GM12891 (cell line): ENCODE measurements at regions not wholly inside any gene's neighbourhood (a gene's known extent, or its start where the extent isn't known, plus 50 kb on each side); places are given as distances from the start of the nearest gene placed in this dataset.

Experiments used
- DNase-seq: peaks from one replicate; pipeline ENCODE4 v3.0.0; 2011; ENCODE audit warnings: low spot score; ENCODE audit not compliant: insufficient read length
- FAIRE-seq: peaks from 2 replicates; lab custom pipeline; 2011; peaks lifted over from hg19 to GRCh38; lab: Jason Lieb, UNC
- PAX5 ChIP-seq: IDR thresholded peaks from 2 replicates; pipeline ENCODE4 v1.6.1; 2011; ENCODE audit warnings: low read length, moderate library complexity, mild to moderate bottlenecking; ENCODE audit not compliant: insufficient read depth, severe bottlenecking
- POLR2A ChIP-seq: IDR thresholded peaks from 2 replicates; pipeline ENCODE4 v1.6.1; 2011; ENCODE audit warnings: low read depth, low read length, control low read depth
- POLR2AphosphoS5 ChIP-seq: IDR thresholded peaks from 2 replicates; pipeline ENCODE4 v1.6.1; 2011; ENCODE audit warnings: low read depth, low read length, control low read depth
- POU2F2 ChIP-seq: IDR thresholded peaks from 2 replicates; pipeline ENCODE4 v1.6.1; 2011; ENCODE audit warnings: low read depth, mild to moderate bottlenecking, control low read depth, low read length, moderate library complexity
- SPI1 ChIP-seq: IDR thresholded peaks from 2 replicates; pipeline ENCODE4 v1.6.1; 2011; ENCODE audit warnings: low read depth, low read length, control low read depth
- TAF1 ChIP-seq: IDR thresholded peaks from 2 replicates; pipeline ENCODE4 v1.6.1; 2011; ENCODE audit warnings: low read depth, low read length, control low read depth

- FAIRE-seq = no peak
- DNase-seq = no peak
- TF ChIP-seq POLR2A (no peak), POU2F2 (no peak), TAF1 (no peak), PAX5 (no peak)
Observed at GRCh38 chr5:18807256-18808149, 1173.2 kb downstream of the TAF11L14 start.

GRCh38 chr5:18811661-18812060, 1176.3 kb downstream of the CDH18 start:
- TF ChIP-seq POLR2AphosphoS5 (no peak), POU2F2 (no peak), TAF1 (no peak), SPI1 (no peak), POLR2A (no peak), PAX5 (no peak)
- FAIRE-seq = no peak
- DNase-seq = no peak

DNA sequence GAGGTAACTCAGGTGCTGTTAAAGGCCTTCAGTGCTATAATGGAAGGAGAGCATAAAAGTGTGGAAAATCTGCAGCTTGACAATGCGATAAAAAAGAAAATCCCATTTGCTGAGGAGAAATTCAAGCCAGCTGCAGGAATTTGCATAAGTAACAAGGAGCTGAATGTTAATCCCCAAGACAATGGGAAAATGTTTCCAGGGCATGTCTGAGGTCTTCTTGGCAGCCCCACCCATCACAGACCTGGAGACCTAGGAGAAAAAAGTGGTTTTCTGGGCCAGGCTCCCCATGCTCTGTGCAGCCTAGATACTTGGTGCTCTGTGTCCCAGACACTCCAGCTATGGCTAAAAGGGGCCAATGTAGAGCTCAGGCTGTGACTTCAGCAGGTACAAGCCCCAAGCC, 1159.6 kb downstream of the CDH18 start:
- TF ChIP-seq POU2F2 (no peak), PAX5 (no peak), POLR2A (no peak), SPI1 (no peak), POLR2AphosphoS5 (no peak), TAF1 (no peak)
- FAIRE-seq = no peak
- DNase-seq = no peak

DNA sequence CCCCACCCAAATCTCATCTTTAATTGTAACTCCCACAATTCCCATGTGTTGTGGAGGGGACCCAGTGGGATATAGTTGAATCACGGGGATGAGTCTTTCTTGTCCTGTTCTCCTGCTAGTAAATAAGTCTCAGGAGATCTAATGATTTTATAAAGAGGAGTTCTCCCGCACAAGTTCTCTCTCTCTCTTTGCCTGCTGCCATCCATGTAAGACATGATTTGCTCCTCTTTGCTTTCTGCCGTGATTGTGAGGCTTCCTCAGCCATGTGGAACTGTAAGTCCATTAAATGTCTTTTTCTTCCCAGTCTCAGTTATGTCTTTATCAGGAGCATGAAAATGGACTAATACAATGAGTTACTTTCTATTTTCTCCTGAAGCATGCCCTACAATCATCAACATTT, 1158.5 kb downstream of the CDH18 start:
- FAIRE-seq = no peak
- no peak for TF ChIP-seq POLR2AphosphoS5
- TF ChIP-seq POU2F2 = no peak
- no peak for TF ChIP-seq TAF1
- no peak for TF ChIP-seq POLR2A
- TF ChIP-seq PAX5 = no peak
- TF ChIP-seq SPI1 = no peak
- DNase-seq = no peak

DNA sequence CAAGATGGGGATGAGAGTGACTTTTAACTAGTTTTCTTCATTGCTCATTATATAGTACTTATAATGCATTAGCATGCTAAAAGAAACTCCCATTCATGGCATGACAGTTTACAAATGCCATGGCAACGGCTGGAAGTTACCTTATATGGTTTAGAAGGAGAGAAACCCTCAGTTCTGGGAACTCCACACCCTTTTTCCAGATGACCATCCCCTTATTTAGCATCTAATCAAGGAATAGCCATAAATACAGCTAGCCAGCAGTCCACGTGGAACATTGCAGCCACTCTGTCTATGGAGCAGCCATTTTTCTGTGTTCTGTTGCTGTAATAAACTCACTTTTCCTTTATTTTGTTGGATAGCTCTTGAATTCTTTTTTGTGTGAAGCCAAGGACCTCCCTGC, 1137.8 kb downstream of the CDH18 start:
- TF ChIP-seq SPI1 = no peak
- TF ChIP-seq POU2F2 = no peak
- no peak for TF ChIP-seq TAF1
- TF ChIP-seq PAX5 = no peak
- TF ChIP-seq POLR2AphosphoS5 = no peak
- no peak for TF ChIP-seq POLR2A
- FAIRE-seq = no peak
- no peak for DNase-seq

DNA sequence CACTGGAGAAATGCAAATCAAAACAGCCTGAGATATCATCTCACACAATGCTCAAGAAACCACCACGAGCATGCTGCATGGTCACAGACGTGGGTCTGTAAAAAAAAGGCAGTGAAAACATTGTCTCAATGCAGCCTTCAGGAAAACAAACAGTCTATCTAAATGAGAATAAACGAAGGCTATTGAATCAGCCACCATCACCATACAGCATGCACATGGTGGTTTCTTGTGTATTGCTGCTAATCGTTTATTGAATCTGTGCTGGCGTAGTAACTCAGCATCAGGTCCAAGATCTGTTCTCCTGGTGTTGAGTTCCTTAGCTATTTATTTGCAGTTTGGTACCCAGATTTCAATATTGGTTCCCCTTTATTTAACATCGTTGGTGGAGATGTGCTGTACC, 1115.0 kb downstream of the CDH18 start:
- FAIRE-seq = no peak
- TF ChIP-seq POU2F2 = no peak
- TF ChIP-seq POLR2A = no peak
- TF ChIP-seq SPI1 = no peak
- no peak for TF ChIP-seq POLR2AphosphoS5
- no peak for TF ChIP-seq TAF1
- TF ChIP-seq PAX5 = no peak
- DNase-seq = no peak

GRCh38 chr5:18876565-18876964, 1111.4 kb downstream of the CDH18 start:
- FAIRE-seq (no peak), DNase-seq (no peak)
- TF ChIP-seq POU2F2 (no peak), POLR2A (no peak), TAF1 (no peak), POLR2AphosphoS5 (no peak), SPI1 (no peak), PAX5 (no peak)

DNA sequence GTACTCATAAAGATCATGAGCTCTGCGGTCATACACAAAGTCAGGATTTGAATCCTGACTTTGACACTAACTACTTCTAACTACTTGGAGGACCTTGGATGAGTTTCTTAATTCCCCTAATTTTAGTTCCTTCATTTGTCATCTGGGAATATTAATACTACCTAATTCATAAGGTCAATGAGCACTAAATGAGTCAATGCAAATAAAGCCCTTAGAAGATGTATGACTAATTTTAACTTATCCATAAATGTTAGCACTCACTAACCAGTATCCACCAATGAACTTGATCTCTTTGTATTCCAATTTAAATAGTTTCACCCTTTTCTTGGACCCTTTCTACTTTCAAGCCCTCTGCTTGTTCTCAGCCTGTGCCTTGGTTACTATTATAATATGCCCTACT, 1106.4 kb downstream of the CDH18 start:
- no peak for TF ChIP-seq POLR2AphosphoS5
- TF ChIP-seq SPI1 = no peak
- no peak for TF ChIP-seq TAF1
- no peak for TF ChIP-seq POLR2A
- no peak for TF ChIP-seq POU2F2
- TF ChIP-seq PAX5 = no peak
- DNase-seq = no peak
- no peak for FAIRE-seq

DNA sequence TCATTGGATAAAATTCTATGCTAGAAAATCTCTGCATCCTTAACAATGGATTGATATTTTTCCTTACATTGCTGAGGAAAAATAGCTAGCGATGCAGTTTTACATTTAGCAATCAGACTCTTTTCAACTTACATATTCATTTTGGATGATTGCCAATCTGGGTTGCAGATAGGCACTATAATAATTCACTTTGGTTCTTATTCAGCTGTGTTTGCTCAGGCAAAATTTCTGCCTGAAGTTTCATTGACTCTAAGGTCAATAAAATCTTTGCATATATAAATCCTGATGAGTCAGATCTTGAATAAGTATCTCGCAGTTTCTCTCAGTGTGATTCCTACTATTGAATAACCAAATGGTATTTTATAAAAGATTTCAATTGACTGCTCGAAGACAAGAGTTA, 1105.8 kb downstream of the CDH18 start:
- TF ChIP-seq POLR2AphosphoS5 (no peak), POLR2A (no peak), PAX5 (no peak), POU2F2 (no peak), TAF1 (no peak), SPI1 (no peak)
- FAIRE-seq (no peak), DNase-seq (no peak)

DNA sequence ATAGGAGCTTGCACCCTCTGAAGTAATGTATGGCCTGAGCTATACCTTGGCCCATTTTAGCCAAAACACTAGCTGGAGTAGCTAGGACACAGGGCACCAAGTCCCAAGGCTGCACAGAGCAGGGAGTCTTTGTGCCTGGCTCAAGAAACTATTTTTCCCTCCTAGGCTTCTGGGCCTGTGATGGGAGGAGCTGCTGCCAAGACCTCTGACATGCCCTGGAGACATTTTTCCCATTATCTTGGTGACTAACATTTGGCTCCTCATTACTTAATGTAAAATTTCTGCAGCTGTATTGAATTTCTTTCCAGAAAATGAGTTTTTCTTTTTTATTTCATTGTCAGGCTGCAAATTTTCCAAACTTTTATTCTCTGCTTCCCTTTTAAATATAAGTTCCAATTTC, 1099.2 kb downstream of the CDH18 start:
- TF ChIP-seq SPI1 = no peak
- TF ChIP-seq TAF1 = no peak
- TF ChIP-seq POLR2AphosphoS5 = no peak
- no peak for TF ChIP-seq POU2F2
- TF ChIP-seq PAX5 = no peak
- TF ChIP-seq POLR2A = no peak
- DNase-seq (no peak), FAIRE-seq (no peak)
